GM12872 (cell line): ENCODE measurements at regions not wholly inside any gene's neighbourhood (a gene's known extent, or its start where the extent isn't known, plus 50 kb on each side); places are given as distances from the start of the nearest gene placed in this dataset.

ENCODE experiments used
- CTCF ChIP-seq: IDR thresholded peaks from 3 replicates; pipeline ENCODE4 v1.5.1; 2011; ENCODE audit warnings: low read depth, mild to moderate bottlenecking, low read length, moderate library complexity; ENCODE audit not compliant: insufficient read depth

DNA sequence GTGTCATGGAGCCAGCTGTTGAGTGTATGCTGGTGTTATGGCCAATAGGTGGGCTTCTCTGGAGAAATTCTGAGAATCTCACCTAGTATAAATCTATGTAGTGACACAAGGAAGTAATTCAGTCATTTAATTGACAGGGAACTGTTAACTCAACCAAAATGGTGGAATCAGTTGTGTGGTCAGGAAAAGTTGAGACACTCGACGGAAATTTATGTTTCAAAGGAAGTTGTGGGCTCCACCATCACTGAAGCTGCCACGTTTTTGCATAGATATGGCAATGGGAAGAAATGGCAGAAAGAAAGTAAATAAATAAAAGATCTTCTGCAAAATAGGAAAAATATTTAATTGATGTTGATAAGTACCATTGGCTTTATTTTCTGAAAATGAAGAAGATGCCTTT lies 84.5 kb downstream of the ATP6V1G3 start:
- TF ChIP-seq CTCF, result no peak

GRCh38 chr1:198449727-198450433 lies 90.6 kb downstream of the ATP6V1G3 start:
- no peak for TF ChIP-seq CTCF

GRCh38 chr1:198449261-198449660 lies 91.2 kb downstream of the ATP6V1G3 start:
- no peak for TF ChIP-seq CTCF

DNA sequence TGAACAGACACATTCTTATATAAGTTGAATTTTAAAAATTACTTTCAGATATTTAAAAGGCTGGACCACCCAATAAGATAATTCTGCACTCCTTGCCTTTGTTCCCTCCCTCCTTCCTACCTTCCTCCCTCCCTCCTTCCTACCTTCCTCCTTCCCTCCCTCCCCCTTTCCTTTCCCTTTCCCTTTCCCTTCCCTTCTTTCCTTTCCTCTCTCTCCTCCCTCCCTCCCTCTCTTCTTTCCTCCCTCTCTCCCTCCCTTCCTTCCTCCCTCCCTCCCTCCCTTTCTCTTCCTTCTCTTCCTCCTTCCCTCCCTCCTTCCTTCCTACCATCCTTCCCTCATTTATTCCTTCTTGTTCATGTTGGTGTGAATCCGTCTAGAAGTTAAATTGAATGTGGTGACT lies 93.0 kb downstream of the ATP6V1G3 start:
- no peak for TF ChIP-seq CTCF

DNA sequence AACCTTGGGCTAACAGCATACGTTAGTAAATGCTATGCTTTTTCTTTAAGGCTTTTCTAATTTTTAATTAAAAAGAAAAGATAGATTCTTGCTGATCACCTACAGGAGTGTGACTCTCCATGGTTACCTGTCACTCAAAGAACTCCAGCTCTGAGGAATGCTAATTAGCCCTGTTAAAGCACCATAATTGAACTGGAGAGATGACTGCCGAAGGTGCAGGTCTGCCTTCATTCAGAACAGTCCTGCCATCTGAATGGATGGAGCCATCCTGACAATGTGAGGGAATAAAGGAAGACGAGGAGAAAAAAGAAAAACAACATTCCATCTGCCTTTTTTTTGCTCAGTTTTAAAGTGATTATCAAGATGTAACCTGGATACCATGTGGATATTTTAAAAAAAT lies 94.6 kb downstream of the ATP6V1G3 start:
- TF ChIP-seq CTCF, result no peak

GRCh38 chr1:198444792-198445191 lies 95.7 kb downstream of the ATP6V1G3 start:
- no peak for TF ChIP-seq CTCF

GRCh38 chr1:198443365-198444233 lies 96.9 kb downstream of the ATP6V1G3 start:
- no peak for TF ChIP-seq CTCF
